ENCODE measurements at regions not wholly inside any gene's neighbourhood (a gene's known extent, or its start where the extent isn't known, plus 50 kb on each side); places are given as distances from the start of the nearest gene placed in this dataset.
"Not testable (repeated sequence)": the region's sequence is repeated elsewhere in the genome, so short reads cannot be mapped to it uniquely, and the experiment has no call there.

- Histone ChIP-seq H3K9me3 (ENCODE audit: control insufficient read depth in 3 of 3, low read length in 3 of 3) (no peaks in the 10 kb centered on the region), H3K27me3 (ENCODE audit: control insufficient read depth in 3 of 3, insufficient read depth in 3 of 3, low read length in 3 of 3) (peaks cover 1 to 4% (median 2%) of the 10 kb centered on the region in 3 donors), H3K4me3 (ENCODE audit: low read length in 3 of 3) (peak overlapping the region; percentile 7 to 52 (median 27)), H3K4me1 (ENCODE audit: control insufficient read depth in 3 of 3, insufficient read depth in 3 of 3, low read length in 3 of 3) (peaks cover 14 to 18% (median 15%) of the 10 kb centered on the region in 3 donors), H3K27ac (ENCODE audit: low read depth, low read length) (peak overlapping the region; percentile 17), H3K36me3 (ENCODE audit: control insufficient read depth in 3 of 3, insufficient read depth in 3 of 3, low read length in 3 of 3) (no peaks in the 10 kb centered on the region), H3K9ac (ENCODE audit: low read depth in 1 of 3, low read length in 3 of 3) (peak overlapping the region in 2 of 3 donors; percentile 10 to 38)
Observed at GRCh38 chr9:108783731-108784495, 71.9 kb downstream of the ACTL7B start.

GRCh38 chr9:108783326-108783725, 72.5 kb downstream of the ACTL7B start:
- peaks cover 14 to 18% (median 15%) of the 10 kb centered on the region in 3 donors for H3K4me1 ChIP-seq (ENCODE audit: control insufficient read depth in 3 of 3, insufficient read depth in 3 of 3, low read length in 3 of 3)
- peak overlapping the region; percentile 7 to 52 (median 27) for H3K4me3 ChIP-seq (ENCODE audit: low read length in 3 of 3)
- no peaks in the 10 kb centered on the region for H3K9me3 ChIP-seq (ENCODE audit: control insufficient read depth in 3 of 3, low read length in 3 of 3)
- H3K36me3 ChIP-seq (ENCODE audit: control insufficient read depth in 3 of 3, insufficient read depth in 3 of 3, low read length in 3 of 3) = no peaks in the 10 kb centered on the region
- H3K9ac ChIP-seq (ENCODE audit: low read depth in 1 of 3, low read length in 3 of 3) = peak overlapping the region; percentile 15 to 51 (median 38)
- peak overlapping the region; percentile 17 for H3K27ac ChIP-seq (ENCODE audit: low read depth, low read length)
- H3K27me3 ChIP-seq (ENCODE audit: control insufficient read depth in 3 of 3, insufficient read depth in 3 of 3, low read length in 3 of 3) = peaks cover 4 to 5% (median 5%) of the 10 kb centered on the region in 3 donors

- Histone ChIP-seq H3K4me3 (ENCODE audit: low read length in 3 of 3) (no peak overlapping the region), H3K36me3 (ENCODE audit: control insufficient read depth in 3 of 3, insufficient read depth in 3 of 3, low read length in 3 of 3) (no peaks in the 10 kb centered on the region), H3K9me3 (ENCODE audit: control insufficient read depth in 3 of 3, low read length in 3 of 3) (no peaks in the 10 kb centered on the region), H3K27me3 (ENCODE audit: control insufficient read depth in 3 of 3, insufficient read depth in 3 of 3, low read length in 3 of 3) (peaks cover 4 to 11% (median 9%) of the 10 kb centered on the region in 3 donors), H3K9ac (ENCODE audit: low read depth in 1 of 3, low read length in 3 of 3) (no peak overlapping the region), H3K4me1 (ENCODE audit: control insufficient read depth in 3 of 3, insufficient read depth in 3 of 3, low read length in 3 of 3) (peaks cover 13 to 23% (median 14%) of the 10 kb centered on the region in 3 donors), H3K27ac (ENCODE audit: low read depth, low read length) (no peak overlapping the region)
Observed at GRCh38 chr9:108780942-108781734, 74.6 kb downstream of the ACTL7B start.

DNA sequence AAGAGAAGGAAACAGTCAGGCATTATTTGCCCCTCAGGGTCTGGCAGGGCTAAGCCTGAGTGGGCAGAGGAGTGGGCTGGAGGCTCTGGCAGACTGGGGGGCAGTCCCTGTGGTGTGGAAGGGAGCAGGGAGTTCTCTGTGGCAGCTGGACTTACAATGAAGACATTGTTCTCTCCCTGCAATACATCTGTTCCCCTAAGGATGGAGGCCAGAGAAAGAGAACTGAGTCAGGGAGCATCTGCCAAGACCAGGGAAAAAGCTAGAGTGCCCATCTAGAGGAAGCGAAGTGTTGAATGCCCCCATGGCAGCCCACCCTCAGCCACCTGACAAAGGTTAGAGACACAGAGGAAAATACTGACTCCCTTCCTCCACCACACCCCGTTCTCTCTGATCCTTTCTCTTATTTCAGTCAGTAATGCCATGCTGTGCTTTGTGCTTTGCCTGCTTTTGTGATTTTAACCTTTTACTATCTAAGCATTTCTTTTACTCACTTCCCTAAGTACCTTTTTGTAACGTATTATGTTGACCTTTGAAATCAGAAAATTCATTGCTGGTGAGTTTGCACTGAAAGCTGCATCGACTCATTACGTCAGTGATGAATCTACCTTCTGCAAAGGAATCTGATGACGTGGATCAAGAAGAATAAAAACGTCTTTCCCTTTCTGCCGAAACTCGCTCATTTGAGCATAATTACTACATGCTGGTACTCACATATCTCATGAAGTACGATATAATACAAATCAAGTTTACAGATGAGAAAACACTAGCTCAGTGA, 76.0 kb downstream of the ACTL7B start:
- Histone ChIP-seq H3K9me3 (ENCODE audit: control insufficient read depth in 3 of 3, low read length in 3 of 3) (no peaks in the 10 kb centered on the region), H3K27me3 (ENCODE audit: control insufficient read depth in 3 of 3, insufficient read depth in 3 of 3, low read length in 3 of 3) (peaks cover 4 to 11% (median 9%) of the 10 kb centered on the region in 3 donors), H3K27ac (ENCODE audit: low read depth, low read length) (no peak overlapping the region), H3K36me3 (ENCODE audit: control insufficient read depth in 3 of 3, insufficient read depth in 3 of 3, low read length in 3 of 3) (no peaks in the 10 kb centered on the region), H3K9ac (ENCODE audit: low read depth in 1 of 3, low read length in 3 of 3) (no peak overlapping the region), H3K4me3 (ENCODE audit: low read length in 3 of 3) (no peak overlapping the region), H3K4me1 (ENCODE audit: control insufficient read depth in 3 of 3, insufficient read depth in 3 of 3, low read length in 3 of 3) (peaks cover 12 to 22% (median 16%) of the 10 kb centered on the region in 3 donors)

DNA sequence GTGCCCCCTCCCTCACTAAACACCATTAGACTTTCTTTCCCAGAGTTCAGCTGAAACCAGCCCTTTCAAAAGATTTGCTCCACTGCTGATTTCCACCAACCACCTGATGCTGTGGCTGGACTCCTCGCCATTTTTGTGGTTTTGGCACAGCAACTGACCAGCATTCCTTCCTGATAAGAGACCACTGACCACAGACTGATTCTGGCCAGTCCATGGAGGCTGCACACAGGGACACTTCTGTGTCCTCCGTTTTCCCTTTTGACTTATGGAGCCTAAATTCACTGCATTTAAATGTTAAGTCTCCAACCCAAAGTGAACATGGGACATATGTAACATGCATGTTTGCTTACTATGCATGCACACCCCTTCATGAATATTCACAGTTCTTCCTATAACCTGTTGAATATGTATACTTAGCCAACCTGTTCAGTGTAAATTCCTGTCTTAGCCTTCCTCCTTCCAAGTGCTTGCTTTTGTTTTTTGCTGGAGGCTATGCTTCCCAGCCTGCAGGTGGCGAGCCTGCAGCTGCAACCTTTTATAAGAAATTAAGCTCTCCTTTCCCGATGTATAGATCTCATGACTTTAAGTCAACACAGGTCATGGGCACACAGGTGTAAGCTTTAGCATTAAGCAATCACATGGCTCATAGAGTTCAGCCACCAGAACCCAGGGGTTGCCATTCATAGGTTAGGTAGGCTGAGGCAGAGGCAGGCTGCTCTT, 78.7 kb downstream of the ACTL7B start:
- Histone ChIP-seq H3K27me3 (ENCODE audit: control insufficient read depth in 3 of 3, insufficient read depth in 3 of 3, low read length in 3 of 3) (peaks cover 4 to 11% (median 9%) of the 10 kb centered on the region in 3 donors), H3K4me1 (ENCODE audit: control insufficient read depth in 3 of 3, insufficient read depth in 3 of 3, low read length in 3 of 3) (peaks cover 2 to 8% (median 3%) of the 10 kb centered on the region in 3 donors), H3K36me3 (ENCODE audit: control insufficient read depth in 3 of 3, insufficient read depth in 3 of 3, low read length in 3 of 3) (no peaks in the 10 kb centered on the region), H3K9me3 (ENCODE audit: control insufficient read depth in 3 of 3, low read length in 3 of 3) (no peaks in the 10 kb centered on the region), H3K4me3 (ENCODE audit: low read length in 3 of 3) (no peak overlapping the region), H3K27ac (ENCODE audit: low read depth, low read length) (no peak overlapping the region), H3K9ac (ENCODE audit: low read depth in 1 of 3, low read length in 3 of 3) (no peak overlapping the region)

GRCh38 chr9:108775901-108776306, 79.9 kb downstream of the ACTL7B start:
- no peaks in the 10 kb centered on the region for H3K36me3 ChIP-seq (ENCODE audit: control insufficient read depth in 3 of 3, insufficient read depth in 3 of 3, low read length in 3 of 3)
- H3K27ac ChIP-seq (ENCODE audit: low read depth, low read length) = no peak overlapping the region
- no peak overlapping the region for H3K9ac ChIP-seq (ENCODE audit: low read depth in 1 of 3, low read length in 3 of 3)
- H3K4me1 ChIP-seq (ENCODE audit: control insufficient read depth in 3 of 3, insufficient read depth in 3 of 3, low read length in 3 of 3) = peaks cover 2 to 8% (median 3%) of the 10 kb centered on the region in 3 donors
- H3K9me3 ChIP-seq (ENCODE audit: control insufficient read depth in 3 of 3, low read length in 3 of 3) = no peaks in the 10 kb centered on the region
- peaks cover 4 to 11% (median 9%) of the 10 kb centered on the region in 3 donors for H3K27me3 ChIP-seq (ENCODE audit: control insufficient read depth in 3 of 3, insufficient read depth in 3 of 3, low read length in 3 of 3)
- H3K4me3 ChIP-seq (ENCODE audit: low read length in 3 of 3) = no peak overlapping the region

DNA sequence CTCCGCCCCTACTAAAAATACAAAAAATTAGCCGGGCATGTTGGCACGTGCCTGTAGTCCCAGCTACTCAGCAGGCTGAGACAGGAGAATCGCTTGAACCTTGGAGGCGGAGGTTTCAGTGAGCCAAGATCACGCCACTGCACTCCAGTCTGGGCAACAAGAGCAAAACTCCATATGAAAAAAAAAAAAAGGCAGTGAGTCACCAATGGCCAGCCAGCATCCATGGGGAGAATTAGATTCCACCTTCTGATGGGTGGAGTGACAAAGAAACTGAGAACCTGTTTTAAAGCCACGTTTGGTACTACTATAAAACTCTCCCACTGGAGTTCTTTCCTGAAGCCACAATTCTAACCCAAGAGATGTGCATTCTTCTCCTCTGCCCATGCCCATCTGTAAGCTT, 81.7 kb downstream of the ACTL7B start:
- H3K27me3 ChIP-seq (ENCODE audit: control insufficient read depth in 3 of 3, insufficient read depth in 3 of 3, low read length in 3 of 3) = peaks cover under 1 to 10% (median 9%) of the 10 kb centered on the region in 3 donors
- not testable (repeated sequence) for H3K27ac ChIP-seq (ENCODE audit: low read depth, low read length); H3K36me3 ChIP-seq (ENCODE audit: control insufficient read depth in 3 of 3, insufficient read depth in 3 of 3, low read length in 3 of 3); H3K9me3 ChIP-seq (ENCODE audit: control insufficient read depth in 3 of 3, low read length in 3 of 3); H3K9ac ChIP-seq (ENCODE audit: low read depth in 1 of 3, low read length in 3 of 3); H3K4me3 ChIP-seq (ENCODE audit: low read length in 3 of 3); H3K4me1 ChIP-seq (ENCODE audit: control insufficient read depth in 3 of 3, insufficient read depth in 3 of 3, low read length in 3 of 3)

GRCh38 chr9:108772301-108772894, 83.4 kb downstream of the ACTL7B start:
- Histone ChIP-seq H3K9me3 (ENCODE audit: control insufficient read depth in 3 of 3, low read length in 3 of 3) (peaks cover 0 to 5% (median 4%) of the 10 kb centered on the region in 3 donors), H3K4me3 (ENCODE audit: low read length in 3 of 3) (no peak overlapping the region), H3K4me1 (ENCODE audit: control insufficient read depth in 3 of 3, insufficient read depth in 3 of 3, low read length in 3 of 3) (peaks cover 2 to 8% (median 3%) of the 10 kb centered on the region in 3 donors), H3K9ac (ENCODE audit: low read depth in 1 of 3, low read length in 3 of 3) (no peak overlapping the region), H3K36me3 (ENCODE audit: control insufficient read depth in 3 of 3, insufficient read depth in 3 of 3, low read length in 3 of 3) (no peaks in the 10 kb centered on the region), H3K27ac (ENCODE audit: low read depth, low read length) (no peak overlapping the region), H3K27me3 (ENCODE audit: control insufficient read depth in 3 of 3, insufficient read depth in 3 of 3, low read length in 3 of 3) (peaks cover 0 to 6% (median 0%) of the 10 kb centered on the region in 3 donors)

DNA sequence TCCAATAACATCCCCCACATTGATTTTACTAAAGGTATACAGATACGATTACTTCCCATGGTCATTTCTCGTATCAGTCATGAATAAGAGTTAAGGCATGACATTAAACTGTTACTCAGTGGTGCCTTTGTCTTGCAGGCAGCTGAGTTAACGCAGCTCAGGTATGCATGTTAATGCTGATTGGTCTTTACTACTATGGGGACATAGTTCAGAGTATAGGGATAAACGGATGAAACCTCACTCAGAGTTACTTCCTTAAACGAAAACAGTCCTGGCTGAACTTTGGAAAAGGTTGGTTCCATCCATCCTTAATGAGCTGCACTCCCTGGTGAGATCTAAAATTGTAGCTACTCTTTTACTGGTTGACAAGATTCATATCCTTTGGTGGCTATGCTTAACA, 87.0 kb downstream of the ACTL7B start:
- Histone ChIP-seq H3K9ac (ENCODE audit: low read depth in 1 of 3, low read length in 3 of 3) (no peak overlapping the region), H3K4me1 (ENCODE audit: control insufficient read depth in 3 of 3, insufficient read depth in 3 of 3, low read length in 3 of 3) (no peaks in the 10 kb centered on the region), H3K9me3 (ENCODE audit: control insufficient read depth in 3 of 3, low read length in 3 of 3) (peaks cover 0 to 5% (median 4%) of the 10 kb centered on the region in 3 donors), H3K4me3 (ENCODE audit: low read length in 3 of 3) (no peak overlapping the region), H3K27me3 (ENCODE audit: control insufficient read depth in 3 of 3, insufficient read depth in 3 of 3, low read length in 3 of 3) (no peaks in the 10 kb centered on the region), H3K27ac (ENCODE audit: low read depth, low read length) (no peak overlapping the region), H3K36me3 (ENCODE audit: control insufficient read depth in 3 of 3, insufficient read depth in 3 of 3, low read length in 3 of 3) (no peaks in the 10 kb centered on the region)
